Coronary artery (tissue), 2 donors: ENCODE measurements at regions not wholly inside any gene's neighbourhood (a gene's known extent, or its start where the extent isn't known, plus 50 kb on each side); places are given as distances from the start of the nearest gene placed in this dataset.
"Not testable (repeated sequence)": the region's sequence is repeated elsewhere in the genome, so short reads cannot be mapped to it uniquely, and the experiment has no call there.

Experiments
- DNase-seq: peaks from one replicate; pipeline ENCODE4 v3.0.0-alpha.2; 2017; ENCODE audit warnings: low spot score
- H3K27ac ChIP-seq, 2 donors: fragments of 200-600 bp; sonication (generic); one replicate each; pipeline ENCODE4 v1.5.1; 2016 to 2019
- H3K4me3 ChIP-seq: fragments of 200-600 bp; sonication (generic); 2 replicates; pipeline ENCODE4 v1.5.1; 2016; ENCODE audit warnings: mild to moderate bottlenecking, moderate library complexity
- TF ChIP-seq, protein P1 (sequence below): fragments of 200-600 bp; sonication (generic); IDR thresholded peaks from one replicate; pipeline ENCODE4 v1.5.1; 2019; ENCODE audit warnings: antibody characterized with exemption

DNA sequence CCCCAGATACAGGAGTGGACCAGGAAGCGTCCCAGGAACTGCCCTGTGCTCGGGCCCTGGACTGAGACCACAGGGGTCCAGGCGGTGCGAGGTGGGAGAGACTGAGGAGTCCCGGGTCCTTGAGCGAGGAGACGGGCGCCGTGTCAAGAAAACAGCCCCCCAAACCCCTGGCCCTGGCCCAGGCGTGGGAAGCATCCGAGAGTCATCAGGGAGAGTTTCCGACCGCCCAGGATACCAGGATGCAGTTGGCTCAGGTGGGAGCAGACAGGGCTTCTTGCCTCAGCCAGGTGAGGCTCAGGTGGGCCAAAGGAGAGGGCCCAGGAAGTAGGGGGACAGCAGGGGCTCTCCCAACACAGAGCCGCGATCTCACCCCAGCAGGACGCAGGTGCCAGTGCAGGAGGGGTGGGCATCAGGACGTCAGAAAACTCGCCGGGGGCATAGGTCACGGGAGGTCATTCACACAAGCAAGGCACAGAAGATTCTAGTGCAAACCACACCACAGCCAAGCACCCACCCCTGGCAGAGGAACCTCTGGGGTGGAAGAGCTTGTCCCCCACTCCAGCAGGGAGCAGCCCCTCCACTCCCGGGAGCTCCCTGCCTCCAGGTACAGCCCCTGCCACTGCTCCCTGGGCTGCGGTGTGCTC is 102.5 kb upstream of the EIF5 start:
- Histone ChIP-seq H3K27ac (no peak overlapping the region), H3K4me3 (no peak overlapping the region)
- TF ChIP-seq, protein P1, sequence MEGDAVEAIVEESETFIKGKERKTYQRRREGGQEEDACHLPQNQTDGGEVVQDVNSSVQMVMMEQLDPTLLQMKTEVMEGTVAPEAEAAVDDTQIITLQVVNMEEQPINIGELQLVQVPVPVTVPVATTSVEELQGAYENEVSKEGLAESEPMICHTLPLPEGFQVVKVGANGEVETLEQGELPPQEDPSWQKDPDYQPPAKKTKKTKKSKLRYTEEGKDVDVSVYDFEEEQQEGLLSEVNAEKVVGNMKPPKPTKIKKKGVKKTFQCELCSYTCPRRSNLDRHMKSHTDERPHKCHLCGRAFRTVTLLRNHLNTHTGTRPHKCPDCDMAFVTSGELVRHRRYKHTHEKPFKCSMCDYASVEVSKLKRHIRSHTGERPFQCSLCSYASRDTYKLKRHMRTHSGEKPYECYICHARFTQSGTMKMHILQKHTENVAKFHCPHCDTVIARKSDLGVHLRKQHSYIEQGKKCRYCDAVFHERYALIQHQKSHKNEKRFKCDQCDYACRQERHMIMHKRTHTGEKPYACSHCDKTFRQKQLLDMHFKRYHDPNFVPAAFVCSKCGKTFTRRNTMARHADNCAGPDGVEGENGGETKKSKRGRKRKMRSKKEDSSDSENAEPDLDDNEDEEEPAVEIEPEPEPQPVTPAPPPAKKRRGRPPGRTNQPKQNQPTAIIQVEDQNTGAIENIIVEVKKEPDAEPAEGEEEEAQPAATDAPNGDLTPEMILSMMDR = no peak
- DNase-seq = no peak

DNA sequence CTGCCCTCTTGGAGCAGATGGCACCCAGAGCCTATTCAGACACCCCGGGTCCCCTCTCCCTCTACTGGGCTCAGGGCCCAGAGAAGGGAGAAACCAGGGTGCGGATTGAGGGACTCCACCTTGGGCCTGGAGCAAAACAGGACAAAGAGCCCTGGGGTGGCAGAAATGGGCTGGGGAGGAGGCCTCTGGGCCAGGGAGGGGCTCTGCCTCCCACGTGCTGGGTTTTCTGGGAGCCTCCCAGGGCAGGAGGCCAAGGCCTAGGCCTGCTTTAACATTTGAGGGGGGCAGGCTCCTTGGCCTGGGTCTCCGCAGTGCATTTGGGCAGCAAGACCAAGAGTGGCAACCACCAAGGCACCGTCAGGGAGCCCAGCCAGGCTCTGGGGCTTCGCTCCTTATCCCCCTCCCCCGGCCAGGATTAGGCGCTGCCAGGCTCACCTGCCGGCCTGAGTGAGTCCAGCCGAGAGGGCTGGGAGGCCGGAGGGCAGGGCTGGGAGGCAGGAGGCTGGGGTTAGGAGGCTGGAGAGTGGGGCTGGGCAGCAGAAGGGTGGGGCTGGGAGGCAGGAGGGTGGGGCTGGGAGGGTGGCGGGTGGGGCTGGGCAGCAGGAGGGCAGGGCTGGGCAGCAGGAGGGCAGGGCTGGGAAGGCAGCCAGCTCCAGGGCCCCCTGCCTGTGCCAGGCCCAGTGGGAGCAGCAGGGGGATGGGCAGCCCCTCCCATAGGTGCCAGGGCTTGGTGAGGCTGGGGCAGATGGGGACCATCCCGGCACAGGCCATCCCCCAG is 101.8 kb upstream of the EIF5 start:
- no peak overlapping the region for H3K4me3 ChIP-seq
- H3K27ac ChIP-seq = no peak overlapping the region
- TF ChIP-seq, protein P1 = no peak
- no peak for DNase-seq

DNA sequence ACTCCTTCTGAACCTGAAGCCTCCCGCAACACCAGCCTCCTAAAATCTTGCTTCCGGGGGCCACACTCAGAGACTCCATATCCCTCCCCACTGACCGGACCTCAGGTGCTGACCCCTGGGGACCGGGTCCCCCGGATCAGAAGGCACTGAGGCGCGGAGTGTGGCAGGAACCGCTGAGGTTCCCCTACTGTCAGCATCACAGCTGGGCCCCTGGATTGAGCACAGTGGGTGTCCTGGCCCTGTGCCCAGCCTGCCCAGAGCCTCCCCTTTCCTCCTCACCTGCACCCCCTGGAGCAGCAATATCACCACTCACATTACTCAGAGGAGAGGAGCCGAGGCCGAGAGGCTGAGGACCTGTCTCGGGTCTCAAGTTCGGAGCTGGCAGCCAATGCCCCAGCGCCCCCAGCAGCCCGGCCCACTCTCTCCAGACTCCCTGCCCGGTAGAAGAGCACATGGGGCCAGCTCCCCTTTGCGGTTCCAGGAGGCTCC is 101.2 kb upstream of the EIF5 start:
- H3K27ac ChIP-seq = no peak overlapping the region
- H3K4me3 ChIP-seq = no peak overlapping the region
- DNase-seq = no peak
- TF ChIP-seq, protein P1 = no peak

DNA sequence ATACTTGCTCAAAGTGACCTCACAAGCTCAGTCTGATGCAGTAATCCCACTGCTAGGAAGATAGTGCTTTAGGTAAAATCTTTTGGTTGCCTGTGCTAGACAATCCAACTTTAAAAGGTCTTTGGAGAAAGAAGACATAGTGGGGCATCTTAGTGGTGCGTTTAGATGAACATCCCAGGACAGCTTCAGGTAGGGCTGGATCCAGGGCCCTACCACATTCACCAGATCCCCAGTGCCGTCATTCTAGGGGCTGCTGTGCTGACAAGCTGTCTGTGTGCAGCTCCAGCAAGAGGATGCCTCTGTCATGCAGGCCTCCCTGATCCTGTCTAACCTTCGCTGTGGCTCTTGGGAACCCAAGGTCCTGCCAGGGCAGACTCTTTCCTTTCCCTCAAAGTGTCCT is 100.7 kb upstream of the EIF5 start:
- H3K27ac ChIP-seq = no peak overlapping the region
- TF ChIP-seq, protein P1 = no peak
- no peak overlapping the region for H3K4me3 ChIP-seq
- no peak for DNase-seq

DNA sequence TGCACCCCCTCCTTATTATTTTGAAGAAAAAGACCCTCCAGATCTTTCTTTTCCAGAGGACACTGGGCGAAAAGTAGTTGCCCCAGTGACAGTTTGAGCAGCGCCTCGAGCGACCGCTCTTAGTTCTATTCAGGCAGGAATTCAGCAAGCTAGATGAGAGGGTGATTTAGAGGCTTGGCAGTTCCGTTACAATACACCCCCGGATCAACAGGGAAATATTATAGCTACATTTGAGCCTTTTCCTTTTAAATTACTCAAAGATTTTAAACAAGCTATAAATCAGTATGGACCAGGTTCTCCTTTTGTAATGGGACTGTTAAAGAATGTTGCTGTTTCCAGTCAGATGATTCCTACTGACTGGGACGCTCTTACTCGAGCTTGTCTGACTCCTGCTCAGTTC is 99.2 kb upstream of the EIF5 start:
- not testable (repeated sequence) for H3K27ac ChIP-seq, H3K4me3 ChIP-seq, DNase-seq

DNA sequence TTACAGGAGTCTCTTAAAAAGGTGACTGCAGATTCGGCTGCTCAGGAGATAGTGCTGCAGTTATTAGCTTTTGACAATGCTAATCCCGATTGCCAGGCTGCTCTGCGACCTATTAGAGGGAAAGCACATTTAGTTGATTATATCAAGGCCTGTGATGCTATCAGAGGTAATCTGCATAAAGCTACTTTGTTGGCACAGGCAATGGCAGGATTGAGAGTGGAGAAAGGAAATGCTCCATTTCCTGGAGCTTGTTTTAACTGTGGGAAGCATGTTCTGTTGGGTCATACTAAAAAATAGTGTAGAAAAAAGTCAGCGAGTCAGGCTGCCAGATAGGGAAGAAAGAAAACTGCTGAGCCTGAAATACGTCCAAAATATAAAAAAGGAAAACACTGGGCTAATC is 98.5 kb upstream of the EIF5 start:
- not testable (repeated sequence) for H3K4me3 ChIP-seq, DNase-seq, H3K27ac ChIP-seq

DNA sequence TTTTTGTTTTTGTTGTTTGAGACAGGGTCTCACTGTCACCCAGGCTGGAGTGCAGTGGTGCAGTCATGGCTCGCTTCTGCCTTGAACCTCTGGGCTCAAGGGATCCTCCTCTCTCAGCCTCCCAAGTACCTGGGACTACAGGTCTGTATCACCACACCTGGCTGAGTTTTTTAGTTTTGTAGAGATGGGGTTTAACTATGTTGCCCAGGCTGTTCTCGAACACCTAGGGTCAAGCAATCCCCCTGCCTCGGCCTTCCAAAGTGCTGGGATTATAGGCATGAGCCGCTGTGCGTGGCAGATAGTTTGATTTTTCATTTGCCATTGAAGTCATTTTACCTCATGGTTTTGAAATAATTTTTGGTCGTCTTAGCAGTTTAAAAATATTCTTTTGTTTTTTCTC is 94.3 kb upstream of the EIF5 start:
- peak; percentile 53 for DNase-seq
- TF ChIP-seq, protein P1 = no peak
- Histone ChIP-seq H3K27ac (no peak overlapping the region), H3K4me3 (no peak overlapping the region)

DNA sequence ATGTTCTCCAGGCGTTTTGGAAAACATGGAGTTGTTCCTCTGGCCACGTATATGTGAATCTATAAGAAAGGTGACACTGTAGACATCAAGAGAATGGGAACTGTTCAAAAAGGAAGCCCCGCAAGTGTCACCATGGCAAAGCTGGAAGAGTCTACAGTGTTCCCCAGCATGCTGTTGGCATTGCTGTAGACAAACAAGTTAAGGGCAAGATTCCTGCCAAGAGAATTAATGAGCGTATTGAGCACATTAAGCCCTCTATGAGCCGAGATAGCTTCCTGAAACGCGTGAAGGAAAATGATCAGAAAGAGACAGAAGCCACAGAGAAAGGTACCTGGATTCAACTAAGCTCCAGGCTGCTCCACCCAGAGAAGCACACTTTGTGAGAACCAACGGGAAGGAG is 92.5 kb upstream of the EIF5 start:
- TF ChIP-seq, protein P1 = no peak
- no peak overlapping the region for H3K27ac ChIP-seq
- peak; percentile 35 for DNase-seq
- no peak overlapping the region for H3K4me3 ChIP-seq
